SK-N-SH (cell line): ENCODE measurements at regions not wholly inside any gene's neighbourhood (a gene's known extent, or its start where the extent isn't known, plus 50 kb on each side); places are given as distances from the start of the nearest gene placed in this dataset.

ENCODE experiments used
- CTCF ChIA-PET: fragments of 300-600, 350-600 bp; formaldehyde crosslinking; extraction: SDS; loops from one replicate; lab custom pipeline; 2021; lab: Yijun Ruan, JAX
- POLR2A ChIA-PET: fragments of 350-600 bp; sonication (Branson Sonifier 250); formaldehyde crosslinking; extraction: SDS; loops from one replicate; lab custom pipeline; 2020; ENCODE audit warnings: antibody characterized with exemption, inconsistent platforms; lab: Yijun Ruan, JAX
- DNase-seq: peaks from one replicate; pipeline ENCODE4 v3.0.0; 2012
- H2AFZ ChIP-seq: fragments of 200-600 bp; sonication (generic); 2 replicates; pipeline ENCODE4 v1.8.1; 2016; ENCODE audit warnings: antibody characterized with exemption, mild to moderate bottlenecking, low read depth
- H3F3A ChIP-seq: fragments of 200-600 bp; sonication (generic); replicated peaks from 2 replicates; pipeline ENCODE3; 2016; ENCODE audit warnings: antibody characterized with exemption, mild to moderate bottlenecking; ENCODE audit not compliant: insufficient read depth
- H3K27ac ChIP-seq, 2 experiments: fragments of 200-500 bp in 1 of 2; fragments of 200-600 bp in 1 of 2; sonication (Bioruptor generic) in 1 of 2; sonication (generic), shearing (Covaris generic) in 1 of 2; 2 replicates each; pipeline versions ENCODE4 v1.5.1 to v1.6.1; 2014 to 2016; ENCODE audit warnings: low read depth in 2 of 2, inconsistent platforms in 1 of 2, low read length in 1 of 2, mild to moderate bottlenecking in 1 of 2, mixed read lengths in 1 of 2
- H3K27me3 ChIP-seq: fragments of 200-600 bp; sonication (generic), shearing (Covaris generic); 2 replicates; pipeline ENCODE4 v1.6.1; 2016; ENCODE audit warnings: mixed run types; ENCODE audit not compliant: insufficient read depth
- H3K36me3 ChIP-seq, 2 experiments: fragments of 200-500 bp in 1 of 2; fragments of 200-600 bp in 1 of 2; sonication (Bioruptor generic) in 1 of 2; sonication (generic) in 1 of 2; replicated peaks in 1 of 2; 2 replicates each; pipeline versions ENCODE3 to v1.5.1; 2014 to 2016; ENCODE audit warnings: low read length in 1 of 2, mild to moderate bottlenecking in 1 of 2; ENCODE audit not compliant: insufficient read depth in 2 of 2, control insufficient read depth in 1 of 2
- H3K4me1 ChIP-seq, 2 experiments: fragments of 200-500 bp in 1 of 2; fragments of 200-600 bp in 1 of 2; sonication (Bioruptor generic) in 1 of 2; sonication (generic), shearing (Covaris generic) in 1 of 2; 2 replicates each; pipeline versions ENCODE4 v1.5.1 to v1.6.1; 2014 to 2016; ENCODE audit warnings: low read depth in 1 of 2, low read length in 1 of 2, mixed run types in 1 of 2; ENCODE audit not compliant: insufficient read depth in 2 of 2, control insufficient read depth in 1 of 2
- H3K4me2 ChIP-seq: fragments of 200-600 bp; sonication (generic), shearing (Covaris generic); 2 replicates; pipeline ENCODE4 v1.6.1; 2017; ENCODE audit warnings: mixed run types
- H3K4me3 ChIP-seq, 2 experiments: fragments of 200-500 bp in 1 of 2; fragments of 200-600 bp in 1 of 2; sonication (Bioruptor generic) in 1 of 2; sonication (generic), shearing (Covaris generic) in 1 of 2; 2 replicates each; pipeline versions ENCODE4 v1.5.1 to v1.8.1; 2014 to 2016; ENCODE audit warnings: low read depth in 2 of 2, inconsistent platforms in 1 of 2, low read length in 1 of 2, mild to moderate bottlenecking in 1 of 2, mixed read lengths in 1 of 2, moderate library complexity in 1 of 2
- H3K79me2 ChIP-seq: fragments of 200-600 bp; sonication (generic); 2 replicates; pipeline ENCODE4 v1.8.1; 2017; ENCODE audit warnings: mild to moderate bottlenecking; ENCODE audit not compliant: insufficient read depth
- H3K9ac ChIP-seq: fragments of 200-600 bp; sonication (generic); 2 replicates; pipeline ENCODE4 v1.6.1; 2017; ENCODE audit warnings: mixed run types
- H3K9me2 ChIP-seq: fragments of 200-600 bp; sonication (generic); 2 replicates; pipeline ENCODE4 v1.6.1; 2017; ENCODE audit warnings: mixed run types
- H3K9me3 ChIP-seq: fragments of 200-600 bp; sonication (generic); 2 replicates; pipeline ENCODE4 v1.6.1; 2017; ENCODE audit warnings: mixed run types, mild to moderate bottlenecking, moderate library complexity
- H4K20me1 ChIP-seq: fragments of 200-600 bp; sonication (generic); 2 replicates; pipeline ENCODE4 v1.6.1; 2017; ENCODE audit warnings: mild to moderate bottlenecking, mixed run types; ENCODE audit not compliant: insufficient read depth
- FOXJ3 ChIP-seq: sonication (generic); formaldehyde crosslinking; IDR thresholded peaks from 2 replicates; pipeline ENCODE4 v1.5.1; 2020; ENCODE audit warnings: mild to moderate bottlenecking, missing genetic modification reagents
- JUND ChIP-seq: IDR thresholded peaks from 2 replicates; pipeline ENCODE4 v1.4.0; 2012
- MAX ChIP-seq: IDR thresholded peaks from 2 replicates; pipeline ENCODE4 v1.4.0; 2012; ENCODE audit warnings: low read depth
- NFIC ChIP-seq: IDR thresholded peaks from 2 replicates; pipeline ENCODE4 v1.4.0; 2012; ENCODE audit warnings: borderline replicate concordance
- NRF1 ChIP-seq: IDR thresholded peaks from 2 replicates; pipeline ENCODE4 v1.6.1; 2012; ENCODE audit warnings: low read depth, mild to moderate bottlenecking, low read length
- POLR2AphosphoS5 ChIP-seq: IDR thresholded peaks from 2 replicates; pipeline ENCODE4 v1.6.1; 2012; ENCODE audit warnings: low read depth, low read length
- RXRA ChIP-seq: IDR thresholded peaks from 2 replicates; pipeline ENCODE4 v1.4.0; 2012; ENCODE audit warnings: low read depth, mild to moderate bottlenecking, borderline replicate concordance
- WGBS: methylation state at CpG from one replicate; pipeline ENCODE4 v1.1.6; 2017; ENCODE audit warnings: low lambda C conversion rate; 5-methylcytosine and 5-hydroxymethylcytosine counted together
- TF ChIP-seq, protein P1 (sequence below): IDR thresholded peaks from 2 replicates; pipeline ENCODE4 v1.6.1; 2012; ENCODE audit warnings: mild to moderate bottlenecking, low read depth, low read length, moderate library complexity
- TF ChIP-seq, protein P2 (sequence below): IDR thresholded peaks from 2 replicates; pipeline ENCODE4 v1.4.0; 2012; ENCODE audit warnings: low read depth, borderline replicate concordance

DNA sequence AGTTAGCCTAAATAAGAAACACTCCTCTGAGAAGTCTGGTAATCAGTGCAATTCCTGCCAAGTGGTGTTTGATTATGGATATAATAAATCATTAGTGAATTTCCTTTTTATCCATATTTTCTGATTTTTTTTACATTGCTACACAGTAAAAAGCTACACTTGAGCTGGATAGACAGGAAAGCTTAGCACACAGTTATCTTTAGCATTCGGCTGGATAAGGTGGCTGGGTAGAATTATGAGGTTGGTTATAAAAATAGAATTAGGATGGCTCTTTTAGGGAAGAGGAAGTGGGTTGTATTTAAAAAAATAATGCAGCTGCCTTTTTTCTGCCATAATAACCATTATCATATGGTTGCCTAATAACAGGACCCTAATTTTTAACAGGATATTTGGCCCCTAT lies 460.6 kb downstream of the NAF1 start:
- no peak overlapping the region; the same call in 1 of the 2 replicates for H2AFZ ChIP-seq
- POLR2A ChIA-PET, result no interaction called here
- CTCF ChIA-PET, result no interaction called here
- no peak overlapping the region; a peak in 1 of 4 replicates for H3K27ac ChIP-seq
- H3K4me1 ChIP-seq, result no peaks in the 10 kb centered on the region
- H3K36me3 ChIP-seq, result no peaks in the 10 kb centered on the region
- no peak overlapping the region for H3K9ac ChIP-seq
- no peak overlapping the region for H3K4me2 ChIP-seq
- no peaks in the 10 kb centered on the region for H4K20me1 ChIP-seq
- no peak overlapping the region for H3K4me3 ChIP-seq
- H3F3A ChIP-seq, result peaks cover 8% of the 10 kb centered on the region
- TF ChIP-seq NRF1, result no peak
- TF ChIP-seq, protein P1, sequence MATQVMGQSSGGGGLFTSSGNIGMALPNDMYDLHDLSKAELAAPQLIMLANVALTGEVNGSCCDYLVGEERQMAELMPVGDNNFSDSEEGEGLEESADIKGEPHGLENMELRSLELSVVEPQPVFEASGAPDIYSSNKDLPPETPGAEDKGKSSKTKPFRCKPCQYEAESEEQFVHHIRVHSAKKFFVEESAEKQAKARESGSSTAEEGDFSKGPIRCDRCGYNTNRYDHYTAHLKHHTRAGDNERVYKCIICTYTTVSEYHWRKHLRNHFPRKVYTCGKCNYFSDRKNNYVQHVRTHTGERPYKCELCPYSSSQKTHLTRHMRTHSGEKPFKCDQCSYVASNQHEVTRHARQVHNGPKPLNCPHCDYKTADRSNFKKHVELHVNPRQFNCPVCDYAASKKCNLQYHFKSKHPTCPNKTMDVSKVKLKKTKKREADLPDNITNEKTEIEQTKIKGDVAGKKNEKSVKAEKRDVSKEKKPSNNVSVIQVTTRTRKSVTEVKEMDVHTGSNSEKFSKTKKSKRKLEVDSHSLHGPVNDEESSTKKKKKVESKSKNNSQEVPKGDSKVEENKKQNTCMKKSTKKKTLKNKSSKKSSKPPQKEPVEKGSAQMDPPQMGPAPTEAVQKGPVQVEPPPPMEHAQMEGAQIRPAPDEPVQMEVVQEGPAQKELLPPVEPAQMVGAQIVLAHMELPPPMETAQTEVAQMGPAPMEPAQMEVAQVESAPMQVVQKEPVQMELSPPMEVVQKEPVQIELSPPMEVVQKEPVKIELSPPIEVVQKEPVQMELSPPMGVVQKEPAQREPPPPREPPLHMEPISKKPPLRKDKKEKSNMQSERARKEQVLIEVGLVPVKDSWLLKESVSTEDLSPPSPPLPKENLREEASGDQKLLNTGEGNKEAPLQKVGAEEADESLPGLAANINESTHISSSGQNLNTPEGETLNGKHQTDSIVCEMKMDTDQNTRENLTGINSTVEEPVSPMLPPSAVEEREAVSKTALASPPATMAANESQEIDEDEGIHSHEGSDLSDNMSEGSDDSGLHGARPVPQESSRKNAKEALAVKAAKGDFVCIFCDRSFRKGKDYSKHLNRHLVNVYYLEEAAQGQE, result no peak
- no peak for TF ChIP-seq NFIC
- no peak for TF ChIP-seq JUND
- TF ChIP-seq FOXJ3 (CRISPR knock-in tag), result no peak
- TF ChIP-seq, protein P2, sequence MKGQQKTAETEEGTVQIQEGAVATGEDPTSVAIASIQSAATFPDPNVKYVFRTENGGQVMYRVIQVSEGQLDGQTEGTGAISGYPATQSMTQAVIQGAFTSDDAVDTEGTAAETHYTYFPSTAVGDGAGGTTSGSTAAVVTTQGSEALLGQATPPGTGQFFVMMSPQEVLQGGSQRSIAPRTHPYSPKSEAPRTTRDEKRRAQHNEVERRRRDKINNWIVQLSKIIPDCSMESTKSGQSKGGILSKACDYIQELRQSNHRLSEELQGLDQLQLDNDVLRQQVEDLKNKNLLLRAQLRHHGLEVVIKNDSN, result no peak
- no peak for TF ChIP-seq RXRA
- no peak for TF ChIP-seq MAX
- no peaks in the 10 kb centered on the region for H3K9me3 ChIP-seq
- no peaks in the 10 kb centered on the region for H3K9me2 ChIP-seq
- 22% methylated on average over 1 of the region's 1 CpG for WGBS
- no peak for DNase-seq
- no peaks in the 10 kb centered on the region for H3K79me2 ChIP-seq
- no peaks in the 10 kb centered on the region for H3K27me3 ChIP-seq

DNA sequence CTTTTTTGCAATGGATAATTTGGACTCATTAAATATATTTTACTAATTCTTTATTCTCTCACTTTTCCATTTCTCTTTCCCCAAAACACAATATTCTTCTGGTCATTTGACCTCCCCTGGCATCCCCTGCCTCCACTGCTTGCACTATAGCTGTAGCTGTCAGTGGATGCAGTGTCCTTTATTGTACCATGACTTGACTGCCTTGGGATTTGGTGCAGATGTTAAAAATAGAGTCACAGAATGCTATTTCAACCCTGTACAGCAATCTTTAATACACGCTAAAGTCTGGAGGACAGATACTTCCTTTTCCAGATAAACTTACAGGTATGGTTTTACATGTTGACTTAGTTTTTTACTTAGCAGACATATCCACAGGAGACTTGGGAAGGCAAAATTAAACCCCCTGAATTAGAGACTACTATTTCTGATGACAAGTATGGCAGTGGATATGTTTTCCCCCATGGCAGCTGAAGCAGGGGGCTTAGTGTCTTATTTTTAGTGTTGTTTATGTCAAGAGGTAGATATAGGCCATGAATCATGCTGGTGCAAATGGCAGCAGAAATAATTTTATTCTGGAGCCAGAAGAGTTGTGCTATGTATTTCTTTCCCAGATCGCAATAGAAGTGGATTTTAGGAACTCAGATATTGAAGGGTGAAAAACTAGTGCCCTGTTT lies 461.4 kb downstream of the NAF1 start:
- H3K4me2 ChIP-seq, result no peak overlapping the region
- TF ChIP-seq POLR2AphosphoS5, result no peak
- no peaks in the 10 kb centered on the region for H4K20me1 ChIP-seq
- H3K27ac ChIP-seq, result no peak overlapping the region
- CTCF ChIA-PET, result no interaction called here
- H3K4me1 ChIP-seq, result no peaks in the 10 kb centered on the region
- no peaks in the 10 kb centered on the region for H3K27me3 ChIP-seq
- WGBS, result 13% methylated on average over 2 of the region's 2 CpGs
- H2AFZ ChIP-seq, result no peak overlapping the region
- H3K9me3 ChIP-seq, result no peaks in the 10 kb centered on the region
- no peak overlapping the region for H3K9ac ChIP-seq
- H3K4me3 ChIP-seq, result no peak overlapping the region
- no peaks in the 10 kb centered on the region for H3K9me2 ChIP-seq
- POLR2A ChIA-PET, result no interaction called here
- no peak for DNase-seq
- no peaks in the 10 kb centered on the region for H3K79me2 ChIP-seq
- H3F3A ChIP-seq, result peaks cover 8% of the 10 kb centered on the region
- H3K36me3 ChIP-seq, result no peaks in the 10 kb centered on the region
